ENCODE measurements at regions not wholly inside any gene's neighbourhood (a gene's known extent, or its start where the extent isn't known, plus 50 kb on each side); places are given as distances from the start of the nearest gene placed in this dataset.

- TF ChIP-seq POLR2AphosphoS5 (IDR thresholded peaks at IDR 0.05; ENCODE audit: low read depth, low read length) (no peak), SIN3A (IDR thresholded peaks at IDR 0.05; ENCODE audit: borderline replicate concordance, insufficient read depth, low read depth, low read length) (no peak), CTCF (IDR thresholded peaks at IDR 0.05) (no peak)
These were observed 141.1 kb upstream of the PCBD1 start for GRCh38 chr10:71029411-71029892.

All from Panc1 (cell line).